HG03039 (cell line): ENCODE measurements at regions not wholly inside any gene's neighbourhood (a gene's known extent, or its start where the extent isn't known, plus 50 kb on each side); places are given as distances from the start of the nearest gene placed in this dataset.
"Not testable (repeated sequence)": the region's sequence is repeated elsewhere in the genome, so short reads cannot be mapped to it uniquely, and the experiment has no call there.

Experiments used
- ATAC-seq: cut with Tn5 transposase; IDR thresholded peaks from one replicate; pipeline ENCODE4 v1.9.1; 2021; ENCODE audit warnings: mild to moderate bottlenecking, moderate library complexity; ENCODE audit not compliant: unreplicated experiment

DNA sequence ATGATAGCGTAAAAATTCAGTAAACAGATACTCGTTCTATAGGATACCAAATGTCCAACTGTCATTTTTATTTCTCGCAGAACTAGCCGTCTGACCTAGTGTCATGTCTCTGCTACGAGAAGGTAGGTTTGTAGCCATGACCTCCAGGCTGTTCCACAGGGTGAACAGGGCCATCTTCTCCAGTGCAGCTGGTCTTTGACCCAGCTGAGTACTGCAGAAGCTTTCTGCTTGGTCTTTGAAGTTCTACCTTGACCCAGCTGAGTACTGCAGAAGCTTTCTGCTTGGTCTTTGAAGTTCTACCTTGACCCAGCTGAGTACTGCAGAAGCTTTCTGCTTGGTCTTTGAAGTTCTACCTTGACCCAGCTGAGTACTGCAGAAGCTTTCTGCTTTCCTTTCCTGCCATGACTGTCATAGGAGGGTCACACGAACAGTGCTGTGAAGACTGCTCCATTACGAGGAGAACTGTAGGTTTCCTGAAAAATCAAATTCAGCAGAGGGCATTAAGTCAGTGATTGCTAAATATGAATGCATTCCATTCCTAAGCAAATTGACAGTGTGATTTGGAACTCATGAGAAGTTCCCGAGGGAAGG, 532.8 kb upstream of the NRP1 start:
- not testable (repeated sequence) for ATAC-seq

DNA sequence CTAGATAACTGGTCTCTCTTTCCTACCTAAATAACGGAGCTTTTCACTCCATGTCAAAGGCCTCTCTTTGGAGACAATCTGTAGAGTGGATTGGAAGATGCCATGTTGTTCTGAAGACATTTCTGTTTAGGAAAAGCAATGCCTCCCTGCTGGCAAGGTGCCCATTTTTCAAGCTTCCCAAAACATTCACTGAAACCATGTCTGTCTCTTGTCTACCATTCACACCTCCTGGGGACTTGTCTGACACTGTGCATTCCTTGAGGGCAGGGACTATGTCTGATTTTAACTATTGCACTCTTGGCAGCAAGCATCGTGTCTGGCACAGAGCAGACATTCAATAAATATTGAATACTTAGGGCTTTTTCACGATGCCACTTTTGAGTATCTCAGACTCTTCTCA, 528.9 kb upstream of the NRP1 start:
- no peak for ATAC-seq

DNA sequence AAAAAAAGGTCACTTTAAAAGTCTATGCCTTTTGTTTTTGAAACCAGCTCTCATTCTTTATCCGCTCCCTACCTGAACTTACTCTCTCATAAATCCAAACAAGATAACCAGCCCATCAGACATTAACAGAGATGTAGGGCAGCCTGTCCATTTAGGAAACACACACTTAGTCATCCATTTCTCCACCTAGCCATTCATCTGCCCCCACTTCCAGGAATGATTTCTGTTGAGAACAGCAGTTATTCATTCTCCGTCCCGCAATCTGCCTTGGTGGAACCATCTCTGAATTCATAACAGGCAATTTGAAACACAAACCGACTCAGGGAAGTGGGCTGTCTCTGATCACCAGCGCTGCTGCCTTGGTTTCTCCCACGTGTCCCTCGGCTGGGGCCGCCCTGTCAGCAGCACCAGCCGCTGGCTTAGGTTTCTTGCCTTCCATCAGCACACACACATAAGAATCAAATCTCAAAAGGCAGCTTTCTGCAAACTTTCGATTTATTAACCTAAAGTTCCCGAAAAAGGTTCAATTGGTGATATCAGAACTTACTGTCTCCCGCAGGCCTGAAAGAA, 528.2 kb upstream of the NRP1 start:
- no peak for ATAC-seq

DNA sequence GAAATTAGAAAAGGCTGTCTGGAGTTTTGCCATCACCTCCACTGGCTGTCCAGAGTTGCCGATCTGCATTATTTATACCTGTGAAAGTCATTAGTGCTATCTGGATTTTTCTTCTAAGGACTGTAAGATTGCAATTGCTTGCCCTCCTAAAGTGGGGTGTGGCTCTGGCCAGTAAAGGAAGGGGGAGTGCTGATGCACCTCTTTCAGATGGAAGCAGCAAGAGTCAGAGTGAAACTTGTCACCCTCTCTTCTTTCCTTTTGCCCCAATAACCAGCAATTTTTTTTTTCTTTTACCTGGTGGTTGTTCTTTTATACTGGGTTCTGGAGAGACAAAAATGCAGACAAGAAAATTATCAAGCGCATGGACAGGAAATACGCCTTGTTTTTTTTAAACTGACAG, 527.4 kb upstream of the NRP1 start:
- ATAC-seq: no peak

DNA sequence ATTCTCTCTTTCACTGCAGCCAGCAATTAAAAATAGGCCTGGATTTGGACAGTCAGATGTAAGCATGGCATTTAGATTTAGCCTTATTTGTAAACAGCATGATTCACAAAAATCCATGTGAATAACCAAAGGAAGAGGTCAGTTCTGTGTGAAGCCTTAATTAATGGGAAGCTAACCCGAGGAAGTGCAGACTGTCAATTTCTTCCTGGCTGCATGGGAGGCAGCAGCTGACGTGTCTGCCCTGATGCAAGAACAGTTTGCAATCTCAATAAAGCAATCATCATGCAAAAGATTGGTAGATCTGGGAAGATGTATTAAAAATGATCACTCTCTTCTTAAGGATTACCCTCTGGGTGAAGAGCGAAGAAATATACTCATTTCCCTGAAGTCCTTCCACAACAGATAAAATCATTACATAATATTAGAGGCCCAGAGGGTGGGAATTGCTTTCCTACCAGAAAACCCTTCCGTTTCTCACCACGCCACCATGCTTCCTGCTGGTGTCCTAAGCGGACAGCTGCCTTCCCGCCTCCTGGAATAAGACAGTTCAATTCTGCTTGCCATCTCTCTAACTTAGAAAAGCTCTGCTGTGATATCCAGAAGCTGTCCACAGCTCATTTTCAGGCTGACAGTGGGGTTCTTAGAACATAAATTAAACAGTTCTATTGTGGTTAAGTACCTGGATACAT, 526.7 kb upstream of the NRP1 start:
- no peak for ATAC-seq

DNA sequence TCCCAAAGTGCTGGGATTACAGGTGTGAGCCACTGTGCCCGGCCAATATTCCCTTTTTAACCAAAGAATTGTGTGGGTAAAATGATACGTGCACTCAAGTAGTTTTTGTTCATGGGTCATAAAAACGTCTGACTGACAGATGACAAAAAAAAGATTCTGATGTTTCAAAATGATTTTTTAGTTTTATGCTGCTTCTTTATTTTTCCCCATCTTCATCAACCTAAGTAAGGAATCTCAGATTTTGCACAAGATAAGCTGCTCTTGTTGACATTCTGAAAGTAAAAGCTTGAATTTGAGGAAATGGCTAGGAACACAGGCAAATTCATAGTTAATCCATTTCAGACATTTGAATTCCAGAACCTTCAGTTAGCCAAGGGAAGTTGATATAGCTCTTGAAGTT, 526.1 kb upstream of the NRP1 start:
- no peak for ATAC-seq

DNA sequence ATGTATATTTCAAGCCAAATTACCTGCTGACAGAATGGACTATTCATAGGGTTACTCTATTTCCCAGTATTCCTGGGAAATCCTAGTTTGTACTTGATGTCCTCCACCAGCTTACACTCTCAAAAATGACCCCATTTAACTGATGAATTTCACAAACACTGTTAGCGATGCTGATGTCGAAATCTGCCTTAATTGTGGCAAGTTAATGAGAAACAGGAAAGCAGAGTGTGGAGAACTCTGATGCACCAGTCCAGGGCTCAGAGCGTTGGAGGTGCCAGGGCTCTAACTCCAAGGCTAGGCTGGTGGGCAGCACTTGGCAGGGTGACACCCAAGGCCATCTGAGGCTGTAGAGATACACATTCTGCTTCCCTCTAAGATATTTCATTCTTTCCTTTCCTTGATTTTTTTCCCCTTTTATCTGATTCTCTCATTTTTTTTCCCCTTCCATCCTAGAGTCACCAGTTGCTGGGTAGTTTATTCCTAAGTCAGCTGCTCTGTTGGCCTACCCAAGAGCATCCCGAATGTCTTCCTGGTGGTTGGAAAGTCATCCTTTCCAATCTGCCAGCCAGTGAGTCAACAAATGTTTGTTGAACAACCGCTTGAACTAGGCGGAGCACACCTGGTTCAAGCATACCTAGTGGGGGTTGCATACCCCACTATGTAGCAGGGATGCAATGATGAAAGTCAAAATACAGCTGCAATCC, 525.0 kb upstream of the NRP1 start:
- ATAC-seq: no peak

DNA sequence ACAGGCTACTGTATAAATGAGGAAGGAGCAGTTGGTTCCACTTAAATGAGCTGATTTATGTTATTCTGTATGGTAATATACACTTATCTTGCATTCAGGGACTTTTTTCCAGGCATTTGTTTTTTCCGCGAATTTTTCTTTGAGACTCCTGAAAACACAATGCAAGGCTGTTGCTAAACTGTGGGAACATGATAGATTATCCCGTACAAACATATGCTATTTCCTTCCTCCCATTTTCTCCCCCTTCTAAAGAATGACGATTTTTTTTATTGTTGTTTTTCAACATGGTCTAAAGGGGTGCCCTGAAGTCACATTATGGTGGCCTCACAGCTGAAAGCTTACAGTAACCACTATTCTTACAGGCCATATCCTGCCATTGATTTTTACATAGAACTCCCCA, 523.9 kb upstream of the NRP1 start:
- ATAC-seq: no peak

DNA sequence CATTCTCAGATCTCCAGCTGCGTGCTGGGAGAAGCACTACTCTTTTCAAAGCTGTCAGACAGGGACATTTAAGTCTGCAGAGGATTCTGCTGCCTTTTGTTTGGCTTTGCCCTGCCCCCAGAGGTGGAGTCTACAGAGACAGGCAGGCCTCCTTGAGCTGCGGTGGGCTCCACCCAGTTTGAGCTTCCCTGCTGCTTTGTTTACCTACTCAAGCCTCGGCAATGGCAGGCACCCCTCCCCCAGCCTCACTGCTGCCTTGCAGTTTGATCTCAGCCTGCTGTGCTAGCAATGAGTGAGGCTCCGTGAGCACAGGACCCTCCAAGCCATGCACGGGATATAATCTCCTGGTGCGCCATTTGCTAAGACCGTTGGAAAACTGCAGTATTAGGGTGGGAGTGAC, 518.8 kb upstream of the NRP1 start:
- not testable (repeated sequence) for ATAC-seq

DNA sequence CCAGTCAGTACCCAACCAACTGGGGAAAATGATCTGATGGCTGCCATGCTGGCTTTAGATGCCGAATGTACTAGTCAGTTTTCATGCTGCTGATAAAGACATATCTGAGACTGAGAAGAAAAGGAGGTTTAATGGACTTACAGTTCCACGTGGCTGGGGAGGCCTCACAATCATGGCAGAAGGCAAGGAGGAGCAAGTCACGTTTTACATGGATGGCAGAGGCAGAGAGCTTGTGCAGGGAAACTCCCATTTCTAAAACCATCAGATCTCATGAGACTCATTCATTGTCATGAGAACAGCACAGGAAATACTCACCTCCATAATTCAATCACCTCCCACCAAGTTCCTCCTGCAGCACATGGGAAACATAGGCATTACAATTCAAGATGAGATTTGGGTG, 508.9 kb upstream of the NRP1 start:
- ATAC-seq: no peak

DNA sequence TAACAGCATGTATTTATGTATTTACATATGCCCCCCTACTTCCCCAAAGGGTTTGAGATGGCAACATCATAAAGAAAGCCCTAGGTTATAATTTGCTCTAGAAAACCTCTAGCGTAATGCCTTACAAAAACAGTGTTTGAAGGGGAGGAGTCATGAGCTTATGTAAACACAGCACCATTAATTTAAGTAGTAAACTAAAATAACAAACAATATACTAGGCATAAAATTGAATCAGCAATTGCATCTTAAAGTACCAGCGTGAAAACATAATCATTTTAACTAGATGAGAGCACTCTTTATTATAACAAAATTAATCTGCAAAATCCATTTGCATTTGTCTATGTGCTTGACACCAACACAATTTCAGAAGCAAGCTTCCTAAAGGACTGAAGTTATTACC, 507.2 kb upstream of the NRP1 start:
- ATAC-seq: no peak

DNA sequence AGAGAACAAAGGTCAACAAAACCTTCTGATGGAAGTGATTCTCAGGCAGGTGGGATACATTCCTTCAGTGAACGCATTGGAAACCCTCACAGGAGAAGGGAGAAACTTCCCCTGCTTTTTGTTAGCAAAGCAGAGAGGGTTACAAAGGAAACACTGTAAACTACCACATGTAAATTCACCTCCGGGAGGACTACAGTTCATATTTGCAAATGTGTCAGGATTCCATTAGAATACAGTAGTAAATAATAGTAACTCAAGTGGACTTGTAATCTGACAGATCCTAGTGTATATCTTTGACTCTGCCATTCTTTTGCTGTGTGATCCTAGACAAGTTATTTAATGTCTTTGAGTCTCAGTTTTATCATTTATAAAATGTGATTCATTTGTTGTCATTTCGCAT, 504.3 kb upstream of the NRP1 start:
- no peak for ATAC-seq

DNA sequence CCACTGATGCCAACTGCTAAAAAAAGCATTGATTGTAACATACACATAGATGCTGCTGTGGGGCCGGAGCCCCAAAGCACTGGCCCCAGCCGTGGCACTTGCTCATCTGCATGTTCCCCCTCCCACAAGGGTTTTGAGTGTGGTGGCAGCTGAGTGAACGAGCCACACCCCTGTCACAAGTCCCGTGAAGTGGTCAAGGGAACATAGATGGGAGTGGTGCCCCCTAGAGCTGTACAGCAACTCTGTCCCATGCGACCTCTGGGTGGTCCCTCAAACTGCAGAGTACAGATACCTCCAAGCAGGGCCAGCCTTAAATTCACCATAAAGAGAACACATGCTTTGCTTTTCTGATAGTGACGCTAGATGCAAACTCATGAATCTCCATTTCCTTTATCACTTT, 503.3 kb upstream of the NRP1 start:
- ATAC-seq: no peak

DNA sequence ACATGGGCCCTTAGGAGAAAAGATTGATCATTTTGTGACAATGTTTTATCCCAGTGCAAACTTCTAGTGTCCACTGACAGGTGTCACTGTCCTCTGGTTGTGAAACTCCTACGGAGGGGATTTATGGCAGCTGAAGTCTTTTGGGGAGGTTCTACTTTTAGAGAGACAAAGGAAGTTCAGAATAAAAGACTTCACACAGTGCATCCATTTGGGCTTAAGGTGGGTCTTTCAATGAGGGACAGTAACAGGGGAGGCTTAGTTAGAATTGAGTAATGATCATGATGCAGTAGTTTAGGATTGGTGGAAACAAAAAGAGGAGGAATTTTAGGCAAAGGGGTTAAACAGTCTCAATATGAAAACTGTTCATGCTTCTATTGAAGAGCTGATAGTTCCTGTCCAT, 501.1 kb upstream of the NRP1 start:
- ATAC-seq: no peak

DNA sequence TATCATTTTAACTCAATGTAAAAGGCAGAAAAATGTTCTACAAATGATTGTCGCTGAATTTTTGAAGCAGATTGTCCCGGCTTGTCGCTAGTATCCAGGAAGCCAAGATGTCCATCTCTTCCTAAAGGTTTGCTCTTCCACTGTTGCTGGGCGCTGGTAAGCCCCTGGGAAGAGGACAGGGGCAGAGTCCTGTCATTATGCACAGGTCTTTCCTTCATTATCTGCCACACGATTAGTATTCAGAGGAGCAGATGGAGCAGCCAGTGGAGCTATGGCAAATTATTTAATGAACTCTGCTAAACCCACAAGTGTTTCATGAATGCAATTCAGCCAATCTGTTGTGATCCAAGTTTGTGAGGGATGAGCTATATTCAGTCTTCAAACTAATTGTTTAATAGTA, 499.1 kb upstream of the NRP1 start:
- no peak for ATAC-seq

DNA sequence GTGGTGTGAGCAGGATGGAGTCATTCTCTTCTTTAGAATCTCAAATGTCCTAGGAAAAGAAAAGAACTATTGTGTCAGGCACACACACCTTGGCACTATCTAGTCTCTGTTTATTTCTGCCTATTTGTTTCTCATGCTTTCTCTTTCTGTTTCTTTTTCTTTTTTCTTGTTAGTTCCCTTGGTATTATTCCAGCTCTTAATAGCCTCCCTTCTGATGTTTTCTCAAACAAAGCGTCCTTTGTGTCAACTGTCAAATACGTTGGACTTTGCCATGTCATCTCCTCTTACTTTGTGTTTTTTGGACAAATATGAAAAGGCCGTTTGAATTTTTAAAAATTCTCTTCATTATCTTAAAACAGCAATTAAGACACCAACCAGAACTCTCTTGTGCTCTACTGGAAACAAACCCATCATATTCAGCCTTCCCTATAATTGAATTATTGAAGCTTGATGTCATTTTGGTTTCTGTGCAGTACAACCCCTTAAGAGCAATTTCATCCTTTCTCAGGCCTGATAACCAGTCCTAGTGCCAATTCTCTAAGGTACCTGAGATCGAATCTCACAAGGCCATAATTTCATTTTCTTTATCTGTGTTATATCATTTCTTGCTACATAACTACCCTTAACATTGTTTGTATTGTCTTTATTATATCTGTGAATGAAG, 497.8 kb upstream of the NRP1 start:
- ATAC-seq: no peak

DNA sequence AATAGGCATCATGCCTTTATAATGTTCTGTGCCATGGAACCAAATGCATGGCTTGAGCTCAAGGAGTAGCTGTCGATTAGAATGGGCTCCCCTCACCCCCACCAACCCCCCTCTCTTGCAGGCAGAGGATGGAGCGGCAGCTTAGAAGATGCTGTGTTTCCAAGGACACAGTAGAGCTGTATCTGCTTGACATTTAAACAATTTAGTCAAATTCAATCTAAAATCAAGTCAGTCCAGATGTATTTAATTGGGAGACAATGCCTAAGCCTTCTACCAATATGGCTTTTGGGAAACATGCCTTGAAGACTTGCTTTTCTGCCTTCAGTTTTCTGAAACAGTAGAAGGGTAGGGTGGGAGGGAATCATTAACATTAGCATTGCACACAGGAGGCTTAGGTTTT, 497.1 kb upstream of the NRP1 start:
- no peak for ATAC-seq

DNA sequence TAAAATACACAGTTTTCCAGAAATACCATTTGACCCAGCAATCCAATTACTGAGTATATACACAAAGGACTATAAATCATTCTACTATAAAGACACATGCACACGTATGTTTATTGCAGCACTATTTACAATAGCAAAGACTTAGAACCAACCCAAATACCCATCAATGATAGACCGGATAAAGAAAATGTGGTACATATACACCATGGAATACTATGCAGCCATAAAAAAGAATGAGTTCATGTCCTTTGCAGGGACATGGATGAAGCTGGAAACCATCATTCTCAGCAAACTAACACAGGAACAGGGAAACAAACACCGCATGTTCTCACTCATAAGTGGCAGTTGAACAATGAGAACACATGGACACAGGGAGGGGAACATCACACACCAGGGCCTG, 495.4 kb upstream of the NRP1 start:
- ATAC-seq: not testable (repeated sequence)

DNA sequence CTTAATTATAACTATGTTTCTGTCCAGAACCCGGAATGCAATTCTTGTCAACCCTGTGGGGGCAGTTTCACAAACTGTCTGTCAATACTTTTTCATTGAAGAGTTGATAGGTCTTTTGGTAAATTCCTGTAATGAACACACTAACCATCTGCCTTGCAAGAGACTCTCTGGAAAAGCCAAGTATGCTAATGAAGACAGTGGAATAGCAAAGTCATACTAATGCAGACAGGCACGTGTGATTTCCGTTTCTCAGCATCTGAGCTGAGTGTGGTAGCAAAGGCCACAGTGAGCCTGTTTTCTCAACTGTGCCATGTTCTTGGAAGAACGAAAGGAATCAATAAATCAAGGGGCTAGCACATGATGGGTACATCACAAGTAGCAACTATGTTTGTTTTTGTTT, 494.1 kb upstream of the NRP1 start:
- no peak for ATAC-seq

DNA sequence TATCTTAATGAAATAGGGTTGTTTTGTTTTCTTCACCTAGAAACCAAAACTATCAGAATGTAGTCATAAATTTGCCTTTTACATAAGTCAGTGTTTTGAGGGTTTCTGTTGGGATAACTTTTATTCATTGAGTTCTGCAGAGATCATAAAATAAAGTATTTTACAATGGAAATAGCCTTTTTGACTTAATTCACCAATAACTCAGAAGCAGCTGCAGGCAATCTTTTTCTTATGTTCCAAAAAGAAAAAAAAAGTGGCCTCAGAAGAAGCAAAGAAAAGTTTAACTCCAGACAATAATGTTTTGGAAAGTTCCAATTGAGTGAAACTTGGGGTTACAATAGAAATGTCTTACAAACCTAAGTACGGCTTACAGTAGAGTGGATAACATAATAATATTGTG, 491.7 kb upstream of the NRP1 start:
- ATAC-seq: no peak

DNA sequence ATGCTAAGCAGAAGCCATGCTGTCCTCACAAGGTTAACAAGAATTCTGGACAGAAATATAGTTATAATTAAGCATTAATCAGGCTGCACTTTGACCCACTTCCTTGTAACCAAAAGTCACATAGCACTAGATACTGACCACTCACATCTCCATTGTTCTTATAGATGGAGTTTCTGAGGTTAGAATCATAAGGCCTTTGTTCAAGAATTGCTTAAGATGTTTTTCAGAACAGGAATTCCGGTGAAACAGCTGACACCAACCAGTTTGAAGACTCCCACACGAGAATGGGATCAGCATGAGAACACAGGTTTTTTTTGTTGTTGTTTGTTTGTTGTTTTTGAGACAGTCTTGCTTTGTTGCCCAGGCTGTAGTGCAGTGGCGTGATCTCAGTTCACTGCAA, 488.3 kb upstream of the NRP1 start:
- no peak for ATAC-seq

DNA sequence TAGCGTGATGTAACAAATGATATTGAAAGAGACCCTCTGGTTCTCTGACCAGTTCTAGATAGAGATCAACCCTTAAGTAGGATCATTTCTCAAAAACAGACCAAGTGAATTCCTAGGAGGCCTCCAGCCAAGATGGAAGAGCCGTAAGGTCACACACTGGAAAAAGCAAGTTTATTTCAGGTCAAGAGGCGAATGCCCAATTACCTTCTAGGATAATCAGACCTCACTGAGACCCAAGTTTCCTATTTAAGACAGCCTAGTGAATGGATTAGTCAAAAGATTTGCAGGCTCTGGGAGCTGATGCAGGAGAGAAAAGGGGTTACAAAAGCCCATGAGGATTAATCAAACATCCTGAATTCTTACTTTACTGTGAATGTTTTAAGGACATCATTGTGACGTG, 486.1 kb upstream of the NRP1 start:
- ATAC-seq: no peak
